Activated naive CD4-positive, alpha-beta T cell treated with anti-CD3 and anti-CD28 coated beads, Interleukin-2, amount 50 U/mL, for 16 hours (primary cell): ENCODE measurements at regions not wholly inside any gene's neighbourhood (a gene's known extent, or its start where the extent isn't known, plus 50 kb on each side); places are given as distances from the start of the nearest gene placed in this dataset.

Experiments used
- DNase-seq: peaks from one replicate; pipeline ENCODE4 v3.0.0-alpha.2; 2020

- no peak for DNase-seq
Measured at GRCh38 chr18:22074282-22075070, 94.9 kb upstream of the GATA6 start.

GRCh38 chr18:22080035-22080434 lies 89.4 kb upstream of the GATA6 start:
- no peak for DNase-seq

GRCh38 chr18:22082408-22082807 lies 87.0 kb upstream of the GATA6 start:
- DNase-seq = no peak

- DNase-seq = no peak
Measured at GRCh38 chr18:22084547-22084946, 84.8 kb upstream of the GATA6 start.

- no peak for DNase-seq
Measured at GRCh38 chr18:22086973-22087372, 82.4 kb upstream of the GATA6 start.

- no peak for DNase-seq
Measured at GRCh38 chr18:22088029-22088428, 81.4 kb upstream of the GATA6 start.

GRCh38 chr18:22088996-22089640 lies 80.3 kb upstream of the GATA6 start:
- no peak for DNase-seq

- DNase-seq = no peak
Measured at GRCh38 chr18:22091341-22091740, 78.0 kb upstream of the GATA6 start.

- no peak for DNase-seq
Measured at GRCh38 chr18:22093731-22094357, 75.5 kb upstream of the GATA6 start.

- DNase-seq = no peak
Measured at GRCh38 chr18:22094358-22094734, 75.0 kb upstream of the GATA6 start.

GRCh38 chr18:22098563-22098989 lies 70.8 kb upstream of the GATA6 start:
- no peak for DNase-seq

GRCh38 chr18:22099925-22100324 lies 69.5 kb upstream of the GATA6 start:
- DNase-seq = no peak

- no peak for DNase-seq
Measured at GRCh38 chr18:22101731-22102130, 67.7 kb upstream of the GATA6 start.

GRCh38 chr18:22102953-22103646 lies 66.3 kb upstream of the GATA6 start:
- DNase-seq = no peak

- DNase-seq = no peak
Measured at GRCh38 chr18:22103647-22104031, 65.8 kb upstream of the GATA6 start.

GRCh38 chr18:22106536-22107292 lies 62.7 kb upstream of the GATA6 start:
- DNase-seq = no peak

- DNase-seq = no peak
Measured at GRCh38 chr18:22108674-22109073, 60.7 kb upstream of the GATA6 start.

GRCh38 chr18:22109535-22109934 lies 59.9 kb upstream of the GATA6 start:
- no peak for DNase-seq

- no peak for DNase-seq
Measured at GRCh38 chr18:22110461-22110924, 58.9 kb upstream of the GATA6 start.

- DNase-seq = no peak
Measured at GRCh38 chr18:22112215-22112614, 57.2 kb upstream of the GATA6 start.

GRCh38 chr18:22113144-22113844 lies 56.1 kb upstream of the GATA6 start:
- DNase-seq = no peak
